PC-9 (cell line): ENCODE measurements at regions not wholly inside any gene's neighbourhood (a gene's known extent, or its start where the extent isn't known, plus 50 kb on each side); places are given as distances from the start of the nearest gene placed in this dataset.

Source experiments
- CTCF ChIP-seq: fragments of 200-600 bp; sonication (generic); conservative IDR thresholded peaks from 2 replicates; pipeline ENCODE4 v1.6.1; 2017; ENCODE audit warnings: mixed run types, antibody characterized with exemption, mild to moderate bottlenecking, moderate library complexity
- EZH2 ChIP-seq: fragments of 200-600 bp; sonication (generic); IDR thresholded peaks from 2 replicates; pipeline ENCODE4 v1.8.0; 2017; ENCODE audit warnings: antibody characterized with exemption, low read depth

DNA sequence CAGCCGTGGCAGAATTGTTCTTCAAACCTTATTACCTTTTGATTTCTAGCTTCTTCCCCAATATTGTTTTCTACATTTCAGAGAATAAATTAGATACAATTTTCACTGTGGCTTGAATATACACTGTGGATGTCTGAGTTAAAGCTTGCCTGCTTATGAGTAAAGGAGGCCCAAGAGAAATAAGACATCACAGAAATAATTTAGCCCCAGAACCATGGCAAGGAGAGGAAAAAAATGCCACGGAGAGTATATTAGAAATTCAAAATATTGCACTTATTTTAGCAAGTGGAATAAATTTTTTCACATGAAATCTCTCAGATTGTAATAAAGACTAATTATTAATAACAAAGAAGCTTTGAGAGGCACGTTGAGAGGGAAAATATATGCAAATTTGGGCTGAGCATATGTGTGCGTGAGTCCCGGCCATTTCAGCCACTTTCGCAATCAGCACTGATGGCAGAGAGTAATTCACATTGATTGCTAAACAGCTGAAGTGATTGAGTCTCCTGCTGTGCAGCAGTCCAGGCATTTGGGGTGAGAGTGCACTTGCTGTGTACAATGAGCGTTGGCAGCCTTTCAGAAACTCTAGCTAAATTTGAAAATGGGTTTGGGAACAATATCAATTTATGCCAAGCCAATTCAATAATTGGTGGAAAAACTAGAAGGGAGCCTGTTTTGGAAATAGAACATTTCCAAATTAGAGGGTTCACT is 596.0 kb downstream of the EPM2A start:
- no peak for TF ChIP-seq CTCF
- no peak for TF ChIP-seq EZH2
